HG03039 (cell line): ENCODE measurements at regions not wholly inside any gene's neighbourhood (a gene's known extent, or its start where the extent isn't known, plus 50 kb on each side); places are given as distances from the start of the nearest gene placed in this dataset.
"Not testable (repeated sequence)": the region's sequence is repeated elsewhere in the genome, so short reads cannot be mapped to it uniquely, and the experiment has no call there.

Experiments
- ATAC-seq: cut with Tn5 transposase; IDR thresholded peaks from one replicate; pipeline ENCODE4 v1.9.1; 2021; ENCODE audit warnings: mild to moderate bottlenecking, moderate library complexity; ENCODE audit not compliant: unreplicated experiment

DNA sequence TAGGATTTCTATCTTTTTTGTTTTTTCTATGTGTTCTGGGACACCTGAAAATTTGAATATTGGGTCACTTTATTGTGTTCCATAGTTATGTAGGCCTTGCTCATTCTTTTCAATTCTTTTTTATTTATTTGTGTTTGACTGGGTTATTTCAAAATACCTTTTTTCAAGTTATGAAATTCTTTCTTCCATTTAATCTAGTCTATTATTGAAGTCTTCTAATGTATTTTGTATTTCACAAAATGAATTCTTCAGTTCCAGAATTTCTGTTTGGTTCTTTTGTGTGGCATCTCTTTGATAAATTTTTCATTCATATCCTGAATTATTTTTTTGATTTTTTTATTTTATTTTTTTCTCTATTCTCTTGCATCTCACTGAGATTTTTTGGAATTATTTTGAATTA, 628.8 kb downstream of the NR2F1-AS1 start:
- no peak for ATAC-seq

DNA sequence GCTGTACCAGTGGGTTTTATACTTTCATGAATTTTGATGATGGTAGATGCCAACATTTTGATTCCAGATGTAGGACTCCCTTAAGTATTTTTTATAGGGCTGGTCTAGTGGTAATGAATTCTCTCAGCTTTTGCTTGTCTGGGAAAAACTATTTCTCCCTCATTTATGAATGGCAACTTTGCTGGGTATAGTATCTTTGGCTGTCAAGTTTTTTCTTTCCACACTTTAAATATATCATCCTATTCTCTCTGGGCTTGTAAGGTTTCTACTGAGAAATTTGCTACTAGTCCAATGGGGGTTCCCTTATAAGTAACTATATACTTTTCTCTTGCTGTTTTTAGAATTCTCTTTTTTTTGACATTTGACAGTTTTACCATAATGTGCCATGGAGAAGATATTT, 629.3 kb downstream of the NR2F1-AS1 start:
- ATAC-seq, result no peak

DNA sequence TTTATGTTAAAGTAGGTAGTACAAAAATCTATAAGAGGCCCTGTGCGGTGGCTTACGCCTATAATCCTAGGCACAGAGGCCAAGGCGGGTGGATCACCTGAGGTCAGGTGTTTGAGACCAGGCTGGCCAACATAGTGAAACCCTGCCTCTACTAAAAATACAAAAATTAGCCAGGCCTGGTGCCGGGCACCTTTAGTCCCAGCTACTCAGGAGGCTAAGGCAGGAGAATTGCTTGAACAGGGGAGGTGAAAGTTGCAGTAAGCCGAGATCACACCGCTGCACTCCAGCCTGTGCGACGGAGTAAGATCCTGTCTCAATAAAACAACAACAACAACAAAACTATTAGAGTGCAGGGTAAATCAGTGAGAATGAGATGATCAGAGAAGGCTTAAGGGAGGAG, 634.5 kb downstream of the NR2F1-AS1 start:
- no peak for ATAC-seq

DNA sequence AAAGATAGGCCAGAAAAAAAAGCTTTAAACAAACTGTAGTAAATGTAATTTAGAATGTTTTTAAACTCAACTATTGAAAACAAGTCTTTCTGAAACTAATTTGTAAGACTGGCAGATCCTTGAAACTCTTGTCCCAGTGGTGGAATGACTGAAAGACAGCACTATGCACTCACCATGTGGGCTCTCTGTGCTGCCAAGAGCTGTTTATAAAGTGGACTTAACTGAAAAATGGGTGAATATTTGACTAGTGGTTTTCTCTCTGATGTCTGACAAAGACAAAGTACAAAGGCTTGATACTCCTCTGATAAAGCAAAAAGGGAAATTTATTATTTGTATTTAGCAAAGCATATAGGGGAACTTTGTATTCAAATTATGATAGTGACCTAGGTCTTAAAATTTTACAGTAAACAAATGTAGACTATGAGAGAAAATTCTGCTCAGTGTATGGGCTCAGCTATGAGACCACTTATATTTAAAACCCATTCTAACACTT, 635.4 kb downstream of the NR2F1-AS1 start:
- ATAC-seq, result no peak

DNA sequence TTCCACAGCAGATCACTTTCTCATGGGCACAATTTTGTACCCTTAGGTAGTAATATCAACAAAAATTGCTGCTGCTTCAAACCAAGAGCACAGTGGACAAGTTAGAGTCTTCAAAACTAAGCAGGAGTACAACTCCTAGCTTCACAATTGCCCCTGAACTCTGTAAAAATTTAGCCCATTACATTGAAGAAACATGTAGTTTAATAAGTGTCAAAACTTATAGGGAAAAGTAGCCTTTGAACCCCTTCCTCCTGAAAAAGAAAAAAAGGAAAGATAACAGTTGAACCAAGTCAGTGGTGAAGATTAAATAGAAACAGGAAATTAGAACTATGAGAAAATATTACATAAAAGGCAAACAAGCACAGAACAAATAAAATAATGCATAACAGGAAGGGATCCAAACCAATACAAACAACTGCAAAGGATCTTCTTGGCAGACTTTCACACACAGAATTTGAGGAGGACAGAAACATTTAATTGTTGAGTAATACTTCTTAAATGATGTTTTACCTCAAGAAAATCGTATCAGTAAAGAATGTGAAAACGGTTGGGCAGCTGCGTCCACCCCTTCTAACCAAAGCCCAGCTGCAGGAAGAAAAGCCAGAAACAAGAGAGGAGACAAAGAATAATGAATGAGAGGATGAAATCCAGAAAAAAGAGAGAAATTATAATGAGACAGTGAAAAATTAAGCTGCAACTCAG, 636.0 kb downstream of the NR2F1-AS1 start:
- ATAC-seq, result no peak

DNA sequence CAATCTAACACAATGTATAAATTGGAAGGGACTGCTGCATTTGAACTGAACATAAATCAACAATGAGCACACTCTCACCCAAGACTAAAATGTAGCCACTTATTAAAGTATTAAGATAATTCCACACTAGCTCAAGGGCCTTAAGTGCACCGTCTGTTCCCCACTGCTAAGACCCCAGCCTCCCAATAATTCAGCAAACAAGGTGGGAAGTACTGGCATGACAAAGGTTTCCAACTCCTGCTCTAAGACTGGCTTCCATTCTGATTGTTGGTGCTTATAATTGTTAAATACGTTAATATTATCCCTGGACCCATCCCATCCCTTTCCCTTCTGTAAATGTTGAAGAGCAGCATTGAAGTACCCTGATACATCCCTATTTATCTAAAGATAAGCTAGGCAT, 636.7 kb downstream of the NR2F1-AS1 start:
- no peak for ATAC-seq

DNA sequence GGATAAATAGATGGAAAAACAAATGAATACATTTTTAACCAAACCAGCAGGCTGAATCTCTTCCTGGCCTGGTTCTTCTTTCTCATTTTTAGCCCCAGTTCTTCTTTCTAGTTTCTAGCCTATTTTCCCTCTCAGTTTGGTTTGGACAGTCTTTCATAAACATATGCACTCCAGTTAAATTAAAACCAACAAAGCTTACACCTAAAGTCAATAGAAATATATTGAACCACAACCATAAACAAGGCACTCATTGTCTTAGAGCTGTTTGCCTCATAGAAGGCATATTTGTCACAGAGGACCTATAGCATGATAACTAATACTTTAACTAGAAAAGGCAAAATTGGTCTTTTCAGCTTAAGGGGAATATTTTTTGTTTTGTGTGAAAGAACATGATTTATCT, 638.3 kb downstream of the NR2F1-AS1 start:
- ATAC-seq, result no peak

DNA sequence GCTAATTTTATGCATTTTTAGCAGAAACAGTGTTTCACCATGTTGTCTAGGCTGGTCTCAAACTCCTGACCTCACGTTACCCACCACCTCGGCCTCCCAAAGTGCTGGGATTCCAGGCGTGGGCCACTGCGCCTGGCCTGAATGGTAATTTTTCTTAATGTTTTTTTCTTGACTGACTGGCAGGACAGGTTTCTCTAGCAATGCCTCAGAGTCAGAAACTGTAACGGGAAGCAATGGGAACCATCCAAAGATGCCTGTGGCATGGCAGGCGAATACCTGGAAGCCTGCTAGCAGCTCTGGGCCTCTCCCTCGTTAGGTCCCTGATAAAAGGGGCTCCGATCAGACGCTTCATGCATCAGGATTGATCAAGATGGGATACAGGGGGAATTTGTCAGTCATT, 639.2 kb downstream of the NR2F1-AS1 start:
- no peak for ATAC-seq

DNA sequence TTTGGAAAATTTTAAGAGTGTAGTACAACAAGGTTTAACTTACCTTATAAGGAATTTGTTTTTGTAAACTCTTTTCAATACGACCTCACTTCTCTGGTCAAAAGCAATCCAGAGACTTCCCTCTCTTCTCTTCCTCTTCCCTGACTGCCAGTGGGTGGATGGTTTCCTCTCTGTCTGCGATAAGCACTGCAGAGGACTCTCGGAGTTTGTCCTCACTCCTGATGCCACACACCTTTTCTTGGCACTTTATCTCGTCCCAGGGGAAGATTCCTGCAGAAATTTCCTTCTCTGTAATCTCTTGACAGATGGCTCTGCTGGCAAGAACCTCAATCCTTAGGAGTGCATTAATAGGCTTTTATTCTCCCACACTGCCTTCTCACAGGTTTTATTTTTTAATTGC, 641.6 kb downstream of the NR2F1-AS1 start:
- ATAC-seq, result no peak

DNA sequence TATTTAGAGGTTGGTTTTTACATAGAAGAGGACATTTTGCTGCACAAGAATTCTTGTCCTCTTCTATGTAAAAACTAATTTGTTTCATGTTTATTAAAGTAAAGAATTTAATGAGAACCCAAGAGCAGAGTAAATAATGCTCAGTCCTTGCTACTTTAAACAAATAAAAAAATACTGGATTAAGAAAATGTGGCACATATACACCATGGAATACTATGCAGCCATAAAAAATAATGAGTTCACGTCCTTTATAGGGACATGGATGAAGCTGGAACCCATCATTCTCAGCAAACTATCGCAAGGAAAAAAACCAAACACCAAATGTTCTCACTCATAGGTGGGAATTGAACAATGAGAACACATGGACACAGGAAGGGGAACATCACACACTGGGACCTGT, 643.6 kb downstream of the NR2F1-AS1 start:
- ATAC-seq, result not testable (repeated sequence)

DNA sequence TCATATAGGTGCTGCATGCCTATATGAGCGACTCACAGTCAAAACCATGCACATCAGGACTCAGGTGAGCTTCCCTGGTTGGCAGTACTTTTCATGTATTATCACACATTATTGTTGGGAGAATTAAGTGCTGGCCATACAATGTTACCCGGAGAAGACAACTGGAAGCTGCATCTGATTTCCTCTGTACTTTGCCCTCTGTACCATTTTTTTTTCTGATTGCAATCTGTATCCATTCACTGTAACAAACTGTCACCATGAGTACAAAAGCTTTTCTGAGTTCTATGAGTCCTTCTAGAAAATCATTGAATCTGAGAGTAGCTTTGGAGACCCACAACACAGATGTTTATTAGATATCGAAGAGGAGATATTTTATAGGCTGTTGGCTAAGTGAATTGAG, 651.0 kb downstream of the NR2F1-AS1 start:
- ATAC-seq, result no peak

DNA sequence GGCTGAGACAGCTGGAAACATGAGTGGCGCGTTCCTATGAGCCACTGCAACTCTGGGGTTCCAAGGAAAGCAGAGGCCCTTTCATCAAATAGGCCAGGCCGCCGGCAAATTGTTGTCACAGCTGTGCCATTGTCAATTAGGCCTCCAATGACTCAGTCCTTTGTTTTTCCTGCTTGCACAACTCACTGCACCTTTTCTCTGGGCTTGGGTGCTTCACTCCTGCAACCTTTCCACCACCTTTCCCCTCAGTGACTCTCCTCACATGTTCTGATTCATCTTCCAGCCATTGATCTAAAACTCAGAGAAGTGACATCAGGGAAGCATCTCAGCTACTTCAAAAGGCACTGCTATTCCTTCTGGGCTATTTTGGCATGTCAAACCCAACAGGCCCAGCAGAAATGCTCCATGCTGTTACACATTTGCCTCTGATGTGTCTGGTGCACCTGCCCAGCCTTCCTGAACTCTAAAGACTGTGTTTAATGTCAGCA, 653.7 kb downstream of the NR2F1-AS1 start:
- ATAC-seq, result no peak

DNA sequence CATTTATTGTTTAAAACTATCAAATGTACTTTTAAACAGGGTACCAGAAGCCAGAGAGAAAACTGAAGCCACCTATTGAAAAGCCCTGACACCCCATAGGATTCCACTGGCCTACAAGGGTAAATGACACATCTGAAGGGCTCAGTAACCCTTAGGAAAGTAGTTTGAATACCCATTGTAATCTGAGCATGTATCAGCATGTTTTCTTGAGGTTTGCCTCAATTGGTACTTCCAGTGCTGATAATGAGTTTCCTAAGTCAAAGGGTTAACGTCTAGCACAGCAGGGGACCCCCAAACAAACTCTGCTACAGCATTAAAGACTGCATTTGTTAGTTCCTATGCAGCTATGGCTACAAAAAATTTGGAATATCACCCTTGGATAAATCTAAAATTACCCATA, 657.1 kb downstream of the NR2F1-AS1 start:
- no peak for ATAC-seq

DNA sequence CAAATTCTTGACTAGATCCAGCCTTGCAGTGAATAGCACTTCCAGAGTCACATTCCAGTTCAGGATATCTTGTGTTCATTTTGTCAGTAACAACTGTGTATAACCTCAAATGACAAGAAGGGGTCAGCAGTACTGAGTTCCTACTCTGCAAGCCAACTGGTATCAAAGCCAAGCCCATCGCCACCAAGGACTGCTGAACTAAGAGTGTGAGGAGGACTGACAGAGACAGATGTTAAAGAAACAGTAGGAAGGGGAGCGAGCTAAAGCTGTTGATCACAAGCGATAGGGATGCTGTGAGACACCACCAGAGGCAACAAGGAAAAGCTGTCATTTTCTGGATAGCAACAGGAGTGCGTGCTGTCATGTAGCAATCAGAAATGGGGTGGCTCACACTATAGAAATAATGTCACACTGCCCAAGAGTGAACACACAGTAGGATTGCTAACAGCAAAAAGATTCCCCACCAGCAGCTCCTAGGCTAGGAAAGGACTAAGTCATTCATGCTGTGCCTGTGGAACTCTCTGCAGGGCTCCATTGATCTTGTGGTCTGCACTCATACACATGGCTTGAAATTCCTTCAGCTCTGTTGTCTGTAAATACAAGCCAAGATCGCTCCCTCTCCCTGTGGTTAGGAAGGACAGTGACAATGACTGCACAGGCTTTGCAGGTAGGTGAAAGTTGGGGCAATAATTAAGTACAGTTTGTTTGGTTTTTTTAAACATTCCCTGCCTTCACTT, 658.6 kb downstream of the NR2F1-AS1 start:
- ATAC-seq, result no peak

DNA sequence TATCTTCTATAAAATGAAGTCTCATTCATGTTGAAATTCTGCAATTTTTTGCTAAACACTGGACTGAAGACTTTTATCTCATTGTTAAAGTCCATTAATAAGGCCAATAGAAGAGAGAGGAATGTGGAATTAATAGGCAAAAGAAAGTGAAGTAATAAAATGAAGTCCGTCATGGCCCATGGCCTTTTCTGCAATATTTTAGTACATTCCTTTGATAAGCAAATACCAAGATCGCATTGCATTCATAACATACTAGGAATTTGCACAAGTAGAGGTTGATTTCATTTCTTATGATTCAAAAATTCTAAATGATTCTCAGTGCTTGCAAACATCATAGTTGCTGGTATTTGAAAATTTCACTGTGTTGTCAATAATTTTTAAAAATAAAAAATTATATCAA, 664.0 kb downstream of the NR2F1-AS1 start:
- no peak for ATAC-seq

DNA sequence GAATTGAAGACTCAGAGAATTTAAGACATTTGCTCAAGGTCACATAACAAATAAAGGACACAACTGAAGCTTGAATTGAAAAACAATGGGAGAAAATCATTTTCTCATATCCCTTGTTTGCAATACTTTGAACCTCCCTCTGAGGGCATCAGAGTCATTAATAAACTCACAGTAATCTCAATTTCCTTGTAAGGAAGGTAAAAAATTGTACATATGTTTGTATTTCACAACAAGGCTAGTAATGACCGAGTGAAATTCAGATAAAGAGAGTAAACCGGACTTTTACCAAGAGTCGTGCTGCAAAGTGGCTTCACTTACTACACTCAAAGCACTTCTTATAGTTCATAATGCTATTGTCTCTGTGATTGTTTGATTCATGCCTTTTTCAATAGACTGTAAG, 665.0 kb downstream of the NR2F1-AS1 start:
- no peak for ATAC-seq

DNA sequence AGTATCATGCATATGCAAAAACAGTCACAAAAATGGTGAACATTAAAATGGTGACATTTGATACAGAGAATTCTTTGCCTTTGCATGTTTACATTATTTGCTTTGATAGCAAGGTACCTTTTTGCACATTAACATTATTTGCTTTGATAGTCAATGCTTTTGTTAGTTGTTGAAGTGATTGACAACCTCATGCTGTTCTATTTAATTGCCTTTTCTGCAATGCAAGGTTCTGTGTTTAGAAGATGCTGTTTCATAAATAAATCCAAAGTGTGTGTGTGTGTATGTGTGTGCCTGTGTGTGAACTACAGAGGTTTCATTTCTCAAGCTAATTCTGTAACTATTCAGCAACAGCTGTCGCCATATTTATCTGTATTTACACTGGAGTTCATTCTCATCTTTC, 668.7 kb downstream of the NR2F1-AS1 start:
- ATAC-seq, result no peak

DNA sequence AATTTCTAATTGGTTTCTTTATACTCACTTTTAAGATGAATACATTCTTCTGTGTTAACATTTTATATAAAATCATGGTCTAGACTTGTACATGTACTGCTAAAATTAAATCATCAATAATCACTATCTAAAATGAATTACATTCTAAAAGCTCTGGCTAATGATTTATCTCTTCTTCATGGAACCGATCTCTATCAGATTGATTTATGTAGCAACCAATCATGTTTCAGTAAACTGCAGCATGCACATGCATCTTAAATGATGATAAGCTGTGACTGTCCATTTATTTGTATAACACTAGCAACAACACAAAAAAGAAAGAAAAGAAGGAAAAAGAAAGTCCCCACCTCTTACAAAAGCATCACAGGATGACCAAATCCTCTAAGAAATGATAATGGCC, 669.2 kb downstream of the NR2F1-AS1 start:
- no peak for ATAC-seq

DNA sequence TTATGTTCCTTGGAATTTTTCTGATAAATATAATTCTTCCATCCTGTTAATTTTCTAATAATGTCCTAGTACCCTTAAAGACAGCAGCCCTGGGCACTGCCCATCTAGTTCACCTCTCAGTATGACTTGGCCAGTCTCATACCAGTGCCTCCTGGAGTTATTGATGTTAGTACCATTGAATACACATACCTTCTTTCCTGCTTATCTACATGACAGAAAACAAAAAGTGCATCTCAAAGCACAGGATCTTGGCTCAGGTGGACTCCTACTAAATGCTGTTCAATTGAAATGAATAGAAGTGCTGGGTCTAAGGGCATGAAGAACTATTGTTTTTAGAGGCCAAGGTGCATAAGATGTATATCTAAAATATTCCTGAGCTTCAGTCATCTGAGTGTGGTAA, 669.7 kb downstream of the NR2F1-AS1 start:
- no peak for ATAC-seq

DNA sequence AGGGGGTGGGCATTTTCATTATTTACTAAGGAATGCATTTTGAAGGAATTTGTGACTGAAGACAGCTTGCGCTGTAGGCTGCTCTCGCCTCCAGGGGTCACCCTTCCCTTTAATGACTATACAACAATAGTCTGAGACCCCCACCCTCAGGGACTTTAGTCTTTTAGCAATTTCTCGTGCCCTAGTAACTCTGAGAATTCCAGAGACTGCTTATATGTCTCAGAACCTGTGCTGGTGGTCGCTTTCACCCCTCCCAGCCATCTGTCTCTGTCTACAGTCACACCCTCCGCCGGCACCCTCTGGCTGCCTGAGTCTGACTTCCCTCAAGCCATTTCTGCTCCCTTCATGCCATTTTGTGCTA, 671.4 kb downstream of the NR2F1-AS1 start:
- ATAC-seq, result no peak

DNA sequence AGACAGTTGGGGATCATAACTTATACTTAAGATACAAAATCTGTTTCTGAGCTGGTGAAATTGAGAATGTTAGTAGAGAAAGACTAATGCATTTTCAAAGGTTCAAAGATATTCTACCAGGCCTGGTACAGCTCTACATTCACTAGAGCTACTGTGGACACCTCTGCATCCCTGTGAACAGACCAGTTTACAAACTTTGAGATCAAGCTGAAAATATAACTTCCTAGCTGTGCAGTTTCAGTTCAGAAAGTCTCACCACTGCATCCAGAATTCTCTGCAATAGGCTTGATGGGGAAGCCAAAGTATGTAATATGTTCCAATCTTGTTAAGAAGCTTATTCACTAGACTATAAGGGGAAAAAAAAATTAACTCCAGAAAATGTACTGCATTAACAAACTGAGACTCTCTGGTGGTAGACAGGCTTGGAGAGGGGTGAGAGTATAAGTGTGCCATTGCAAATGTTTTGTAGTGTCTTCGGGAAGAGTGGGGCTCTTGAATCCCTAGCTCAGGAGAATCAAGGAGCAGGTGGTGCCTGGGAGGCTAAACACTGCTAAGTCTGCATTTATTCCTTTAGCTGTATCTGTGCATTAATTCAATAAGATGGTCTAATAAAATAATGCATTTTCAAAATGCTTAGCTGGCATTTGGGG, 671.9 kb downstream of the NR2F1-AS1 start:
- ATAC-seq, result no peak
